22Rv1 (cell line): ENCODE measurements at regions not wholly inside any gene's neighbourhood (a gene's known extent, or its start where the extent isn't known, plus 50 kb on each side); places are given as distances from the start of the nearest gene placed in this dataset.

ENCODE experiments used
- H3K27ac ChIP-seq: fragments of 450-650 bp; 2 replicates; pipeline ENCODE4 v1.5.1; 2017
- CTCF ChIP-seq: fragments of 450-650 bp; IDR thresholded peaks from 2 replicates; pipeline ENCODE4 v1.5.1; 2017; ENCODE audit warnings: mild to moderate bottlenecking
- ZFX ChIP-seq: fragments of 450-650 bp; IDR thresholded peaks from 2 replicates; pipeline ENCODE4 v1.6.1; 2017; ENCODE audit warnings: antibody characterized with exemption, borderline replicate concordance

GRCh38 chr3:59386165-59386564 lies 336.3 kb upstream of the CFAP20DC start:
- TF ChIP-seq ZFX = no peak
- no peak for TF ChIP-seq CTCF

GRCh38 chr3:59385547-59385946 lies 335.7 kb upstream of the CFAP20DC start:
- no peak overlapping the region for H3K27ac ChIP-seq
- no peak for TF ChIP-seq ZFX
- TF ChIP-seq CTCF = no peak

More at GRCh38 chr3:59386165-59386564, 336.3 kb upstream of the CFAP20DC start:
- no peak overlapping the region for H3K27ac ChIP-seq

GRCh38 chr3:59381282-59381681 lies 331.5 kb upstream of the CFAP20DC start:
- no peak for TF ChIP-seq CTCF
- H3K27ac ChIP-seq = no peak overlapping the region

GRCh38 chr3:59380146-59380545 lies 330.3 kb upstream of the CFAP20DC start:
- TF ChIP-seq ZFX (no peak), CTCF (no peak)
- H3K27ac ChIP-seq = no peak overlapping the region

- TF ChIP-seq ZFX (no peak), CTCF (no peak)
- no peak overlapping the region for H3K27ac ChIP-seq
These were observed 325.0 kb upstream of the CFAP20DC start for GRCh38 chr3:59374818-59375211.

- no peak for TF ChIP-seq ZFX
- no peak overlapping the region for H3K27ac ChIP-seq
These were observed 324.4 kb upstream of the CFAP20DC start for GRCh38 chr3:59374091-59374817.

GRCh38 chr3:59372346-59372745 lies 322.5 kb upstream of the CFAP20DC start:
- no peak for TF ChIP-seq ZFX
- TF ChIP-seq CTCF = no peak
- no peak overlapping the region for H3K27ac ChIP-seq
